CD4-positive, alpha-beta T cell (primary cell): ENCODE measurements at regions not wholly inside any gene's neighbourhood (a gene's known extent, or its start where the extent isn't known, plus 50 kb on each side); places are given as distances from the start of the nearest gene placed in this dataset.

Experiments
- ATAC-seq: fragments of 200-7000 bp; cut with Tn5 transposase; one replicate; pipeline ENCODE4 v1.10.0; 2022; ENCODE audit warnings: mild to moderate bottlenecking; ENCODE audit not compliant: poor library complexity
- CTCF ChIA-PET: fragments of 350-600 bp; sonication (Branson Sonifier 250); formaldehyde crosslinking; loops from one replicate; lab custom pipeline; 2021; ENCODE audit warnings: antibody characterized with exemption, inconsistent platforms; lab: Charles Lee
- POLR2A ChIA-PET: fragments of 350-600 bp; sonication (Branson Sonifier 250); formaldehyde crosslinking; loops from one replicate; lab custom pipeline; 2021; ENCODE audit warnings: antibody characterized with exemption, inconsistent platforms; lab: Charles Lee
- DNase-seq, 14 experiments: peaks; one replicate each; pipeline ENCODE4 v3.0.0-alpha.2; 2013 to 2020; ENCODE audit warnings: mixed read lengths in 2 of 14
- H3K27ac ChIP-seq, 2 donors: one replicate each; pipeline versions ENCODE4 v1.5.1 to v1.7.0; 2013; ENCODE audit warnings: low read length in 2 of 2, low read depth in 1 of 2, mild to moderate bottlenecking in 1 of 2
- H3K27me3 ChIP-seq, 2 experiments: 1 replicate in 1 of 2; 2 replicates in 1 of 2; pipeline versions ENCODE4 v1.6.1 to v1.7.0; 2013; ENCODE audit warnings: low read length in 2 of 2, control low read depth in 1 of 2, mild to moderate bottlenecking in 1 of 2, moderate library complexity in 1 of 2; ENCODE audit not compliant: insufficient read depth in 2 of 2, control insufficient read depth in 1 of 2
- H3K36me3 ChIP-seq: one replicate; pipeline ENCODE4 v1.6.1; 2013; ENCODE audit warnings: low read length, control low read depth; ENCODE audit not compliant: insufficient read depth
- H3K4me1 ChIP-seq: one replicate; pipeline ENCODE4 v1.6.1; 2013; ENCODE audit warnings: low read length, control low read depth; ENCODE audit not compliant: insufficient read depth
- H3K4me3 ChIP-seq: one replicate; pipeline ENCODE4 v1.5.1; 2013; ENCODE audit warnings: mild to moderate bottlenecking, low read length, moderate library complexity
- H3K9me3 ChIP-seq, 2 experiments: 1 replicate in 1 of 2; 2 replicates in 1 of 2; pipeline versions ENCODE4 v1.6.1 to v1.7.0; 2013; ENCODE audit warnings: low read length in 2 of 2, mild to moderate bottlenecking in 2 of 2, control low read depth in 1 of 2, moderate library complexity in 1 of 2; ENCODE audit not compliant: control insufficient read depth in 1 of 2, insufficient read depth in 1 of 2
- H3K27ac Mint-ChIP-seq: one replicate; pipeline ENCODE4 v1.8.0; 2020; ENCODE audit warnings: mixed read lengths
- H3K27me3 Mint-ChIP-seq: one replicate; pipeline ENCODE4 v1.8.0; 2021; ENCODE audit warnings: mixed read lengths
- H3K36me3 Mint-ChIP-seq: one replicate; pipeline ENCODE4 v1.8.0; 2021; ENCODE audit warnings: low read depth, mixed read lengths
- H3K4me1 Mint-ChIP-seq: one replicate; pipeline ENCODE4 v1.8.0; 2021; ENCODE audit warnings: low read depth, mixed read lengths
- H3K4me3 Mint-ChIP-seq: one replicate; pipeline ENCODE4 v1.8.0; 2020; ENCODE audit warnings: mild to moderate bottlenecking, mixed read lengths
- H3K9me3 Mint-ChIP-seq: one replicate; pipeline ENCODE4 v1.8.0; 2020; ENCODE audit warnings: mixed read lengths
- CTCF ChIP-seq: fragments of 200-600 bp; IDR thresholded peaks from one replicate; pipeline ENCODE4 v1.8.0; 2022; ENCODE audit warnings: antibody characterized with exemption, mild to moderate bottlenecking
- intact Hi-C, 2 experiments: fragments of 100-400 bp; cut with DNase I in 1 of 2; cut with micrococcal nuclease in 1 of 2; formaldehyde crosslinking; loops; one replicate each; pipeline versions ENCODE4 v1.15.1 to v1.9.0; 2023 to 2025; cut with DNase I, micrococcal nuclease

GRCh38 chr15:88391700-88392099 lies 75.5 kb downstream of the MRPL46 start:
- TF ChIP-seq CTCF, result no peak
- Histone ChIP-seq H3K9me3 (peaks cover 0 to 5% of the 10 kb centered on the region in 2 experiments), H3K27me3 (peaks cover 3% of the 10 kb centered on the region in 2 experiments), H3K27ac (no peak overlapping the region), H3K36me3 (no peaks in the 10 kb centered on the region), H3K4me1 (no peaks in the 10 kb centered on the region), H3K4me3 (no peak overlapping the region)
- H3K4me3 Mint-ChIP-seq, result no peak overlapping the region
- ATAC-seq (no peak), DNase-seq (no peak)
- CTCF ChIA-PET, result no interaction called here
- no peaks in the 10 kb centered on the region for H3K27me3 Mint-ChIP-seq
- intact Hi-C loops, result no loop called here
- H3K36me3 Mint-ChIP-seq, result no peaks in the 10 kb centered on the region
- H3K27ac Mint-ChIP-seq, result no peak overlapping the region
- no peaks in the 10 kb centered on the region for H3K9me3 Mint-ChIP-seq
- H3K4me1 Mint-ChIP-seq, result no peaks in the 10 kb centered on the region
- POLR2A ChIA-PET, result no interaction called here

DNA sequence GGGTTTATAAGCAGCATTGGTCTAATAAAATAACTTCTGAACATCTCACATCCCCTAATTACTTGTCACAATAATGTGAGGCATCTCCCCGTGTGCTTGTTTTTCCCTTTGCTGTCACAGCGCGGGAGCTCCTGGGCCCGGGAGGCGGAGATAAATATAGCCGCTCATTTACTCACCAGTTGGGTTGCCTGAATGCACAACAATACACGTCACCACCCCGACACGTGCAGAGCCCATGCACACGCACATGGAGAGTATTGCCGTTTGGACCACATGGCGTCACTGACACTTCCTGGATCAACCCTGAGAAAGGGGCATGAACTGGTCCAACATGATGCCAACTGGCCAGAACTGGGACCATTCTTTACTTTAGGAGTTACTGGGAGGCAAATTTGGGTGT lies 76.2 kb downstream of the MRPL46 start:
- H3K4me1 ChIP-seq, result no peaks in the 10 kb centered on the region
- intact Hi-C loops, result no loop called here
- no peaks in the 10 kb centered on the region for H3K36me3 ChIP-seq
- peaks cover 0 to 5% of the 10 kb centered on the region in 2 experiments for H3K9me3 ChIP-seq
- H3K27me3 Mint-ChIP-seq, result no peaks in the 10 kb centered on the region
- no peaks in the 10 kb centered on the region for H3K9me3 Mint-ChIP-seq
- TF ChIP-seq CTCF, result no peak
- no peak overlapping the region for H3K4me3 ChIP-seq
- ChIA-PET POLR2A (no interaction called here), CTCF (no interaction called here)
- no peaks in the 10 kb centered on the region for H3K4me1 Mint-ChIP-seq
- no peaks in the 10 kb centered on the region for H3K36me3 Mint-ChIP-seq
- ATAC-seq (no peak), DNase-seq (no peak)
- H3K27me3 ChIP-seq, result peaks cover 3% of the 10 kb centered on the region in 2 experiments
- no peak overlapping the region for H3K27ac Mint-ChIP-seq
- H3K4me3 Mint-ChIP-seq, result no peak overlapping the region
- no peak overlapping the region for H3K27ac ChIP-seq

GRCh38 chr15:88390164-88390901 lies 76.9 kb downstream of the MRPL46 start:
- ChIA-PET CTCF (no interaction called here), POLR2A (no interaction called here)
- intact Hi-C loops, result no loop called here
- no peaks in the 10 kb centered on the region for H3K9me3 Mint-ChIP-seq
- H3K27ac ChIP-seq, result no peak overlapping the region
- H3K4me1 Mint-ChIP-seq, result no peaks in the 10 kb centered on the region
- no peak for TF ChIP-seq CTCF
- H3K4me1 ChIP-seq, result no peaks in the 10 kb centered on the region
- ATAC-seq (no peak), DNase-seq (no peak)
- peaks cover 3% of the 10 kb centered on the region in 2 experiments for H3K27me3 ChIP-seq
- H3K27ac Mint-ChIP-seq, result no peak overlapping the region
- no peak overlapping the region for H3K4me3 Mint-ChIP-seq
- H3K36me3 Mint-ChIP-seq, result no peaks in the 10 kb centered on the region
- no peak overlapping the region for H3K4me3 ChIP-seq
- H3K9me3 ChIP-seq, result no peaks in the 10 kb centered on the region
- no peaks in the 10 kb centered on the region for H3K27me3 Mint-ChIP-seq
- H3K36me3 ChIP-seq, result no peaks in the 10 kb centered on the region
